ENCODE measurements at regions not wholly inside any gene's neighbourhood (a gene's known extent, or its start where the extent isn't known, plus 50 kb on each side); places are given as distances from the start of the nearest gene placed in this dataset.
"Not testable (repeated sequence)": the region's sequence is repeated elsewhere in the genome, so short reads cannot be mapped to it uniquely, and the experiment has no call there.

GRCh38 chr9:42931045-42931444 lies 747.6 kb downstream of the SPATA31A6 start:
- H3K4me3 ChIP-seq (ENCODE audit: low read depth, low read length); DNase-seq (ENCODE audit: low read depth): not testable (repeated sequence)

GRCh38 chr9:42937583-42938235 lies 754.2 kb downstream of the SPATA31A6 start:
- H3K4me3 ChIP-seq (ENCODE audit: low read depth, low read length); DNase-seq (ENCODE audit: low read depth): not testable (repeated sequence)

- not testable (repeated sequence) for H3K4me3 ChIP-seq (ENCODE audit: low read depth, low read length)
- peak; percentile 0 for DNase-seq (ENCODE audit: low read depth)
Measured at GRCh38 chr9:42947050-42947449, 763.6 kb downstream of the SPATA31A6 start.

- not testable (repeated sequence) for DNase-seq (ENCODE audit: low read depth); H3K4me3 ChIP-seq (ENCODE audit: low read depth, low read length)
Measured at GRCh38 chr9:42951239-42951638, 767.8 kb downstream of the SPATA31A6 start.

- H3K4me3 ChIP-seq (ENCODE audit: low read depth, low read length); DNase-seq (ENCODE audit: low read depth): not testable (repeated sequence)
Measured at GRCh38 chr9:42965155-42965554, 781.7 kb downstream of the SPATA31A6 start.

GRCh38 chr9:42971872-42972271 lies 788.4 kb downstream of the SPATA31A6 start:
- DNase-seq (ENCODE audit: low read depth); H3K4me3 ChIP-seq (ENCODE audit: low read depth, low read length): not testable (repeated sequence)

- DNase-seq (ENCODE audit: low read depth); H3K4me3 ChIP-seq (ENCODE audit: low read depth, low read length): not testable (repeated sequence)
Measured at GRCh38 chr9:42974725-42975124, 791.3 kb downstream of the SPATA31A6 start.

- H3K4me3 ChIP-seq (ENCODE audit: low read depth, low read length); DNase-seq (ENCODE audit: low read depth): not testable (repeated sequence)
Measured at GRCh38 chr9:42984761-42985160, 801.3 kb downstream of the SPATA31A6 start.
